HepG2 (cell line): ENCODE measurements at regions not wholly inside any gene's neighbourhood (a gene's known extent, or its start where the extent isn't known, plus 50 kb on each side); places are given as distances from the start of the nearest gene placed in this dataset.
A peak's percentile ranks its signal among the peaks of the same experiment; 100 is the strongest.

Experiments
- ATRX ChIP-seq: sonication (generic); formaldehyde crosslinking; IDR thresholded peaks from 2 replicates; pipeline ENCODE4 v1.4.0; 2020; ENCODE audit warnings: missing genetic modification reagents, borderline replicate concordance
- FOXA1 ChIP-seq, 2 experiments: fragments of 450-650 bp in 1 of 2; sonication (generic) in 1 of 2; formaldehyde crosslinking in 1 of 2; IDR thresholded peaks; 2 replicates each; pipeline versions ENCODE4 v1.4.0 to v1.6.1; 2016 to 2020; ENCODE audit warnings: missing genetic modification reagents in 1 of 2
- FOXA3 ChIP-seq: IDR thresholded peaks from 2 replicates; pipeline ENCODE4 v1.6.1; 2016; ENCODE audit warnings: missing genetic modification reagents, missing compliant biosample characterization
- GFI1 ChIP-seq: sonication (generic); formaldehyde crosslinking; IDR thresholded peaks from 2 replicates; pipeline ENCODE4 v1.5.0; 2020; ENCODE audit warnings: missing genetic modification reagents, mild to moderate bottlenecking, borderline replicate concordance
- GPN1 ChIP-seq: sonication (generic); formaldehyde crosslinking; IDR thresholded peaks from 2 replicates; pipeline ENCODE4 v1.5.1; 2020; ENCODE audit warnings: missing genetic modification reagents, borderline replicate concordance
- HHEX ChIP-seq: IDR thresholded peaks from 2 replicates; pipeline ENCODE4 v1.6.1; 2016; ENCODE audit warnings: control low read depth
- HIVEP1 ChIP-seq: sonication (generic); formaldehyde crosslinking; IDR thresholded peaks from 2 replicates; pipeline ENCODE4 v1.4.0; 2020; ENCODE audit warnings: mild to moderate bottlenecking, missing genetic modification reagents
- MYC ChIP-seq: sonication (generic); formaldehyde crosslinking; IDR thresholded peaks from 2 replicates; pipeline ENCODE4 v1.9.0; 2021; ENCODE audit warnings: missing genetic modification reagents, borderline replicate concordance
- NPAS2 ChIP-seq: sonication (generic); formaldehyde crosslinking; IDR thresholded peaks from 2 replicates; pipeline ENCODE4 v1.8.0; 2022; ENCODE audit warnings: mild to moderate bottlenecking, missing genetic modification reagents, borderline replicate concordance
- NR2F6 ChIP-seq, 2 experiments: IDR thresholded peaks; 2 replicates each; pipeline ENCODE4 v1.6.1; 2016; ENCODE audit warnings: antibody characterized with exemption in 1 of 2, mild to moderate bottlenecking in 1 of 2
- TOPORS ChIP-seq: sonication (generic); formaldehyde crosslinking; IDR thresholded peaks from 2 replicates; pipeline ENCODE4 v1.8.0; 2023; ENCODE audit warnings: mild to moderate bottlenecking, missing genetic modification reagents
- TSC22D2 ChIP-seq: sonication (generic); formaldehyde crosslinking; IDR thresholded peaks from 2 replicates; pipeline ENCODE4 v1.5.1; 2020; ENCODE audit warnings: missing genetic modification reagents, mild to moderate bottlenecking, borderline replicate concordance
- ZMYM2 ChIP-seq: sonication (generic); formaldehyde crosslinking; IDR thresholded peaks from 2 replicates; pipeline ENCODE4 v1.8.0; 2022; ENCODE audit warnings: mild to moderate bottlenecking, missing genetic modification reagents
- ZNF263 ChIP-seq: sonication (generic); formaldehyde crosslinking; IDR thresholded peaks from 2 replicates; pipeline ENCODE4 v1.4.0; 2020; ENCODE audit warnings: missing genetic modification reagents
- ZNF543 ChIP-seq: sonication (generic); formaldehyde crosslinking; IDR thresholded peaks from 2 replicates; pipeline ENCODE4 v1.4.0; 2020; ENCODE audit warnings: mild to moderate bottlenecking, missing genetic modification reagents
- ZNF550 ChIP-seq: sonication (generic); formaldehyde crosslinking; IDR thresholded peaks from 2 replicates; pipeline ENCODE4 v1.4.0; 2020; ENCODE audit warnings: mild to moderate bottlenecking, missing genetic modification reagents, borderline replicate concordance
- ZSCAN22 ChIP-seq: sonication (generic); formaldehyde crosslinking; IDR thresholded peaks from 2 replicates; pipeline ENCODE4 v1.4.0; 2020; ENCODE audit warnings: mild to moderate bottlenecking, missing genetic modification reagents
- TF ChIP-seq, protein P1 (sequence below): sonication (generic); formaldehyde crosslinking; IDR thresholded peaks from 2 replicates; pipeline ENCODE4 v1.8.0; 2022; ENCODE audit warnings: mild to moderate bottlenecking, missing genetic modification reagents
- TF ChIP-seq, protein P2 (sequence below): sonication (generic); formaldehyde crosslinking; IDR thresholded peaks from 2 replicates; pipeline ENCODE4 v1.5.0; 2020; ENCODE audit warnings: mild to moderate bottlenecking, missing genetic modification reagents
- TF ChIP-seq, protein P3 (sequence below): sonication (generic); formaldehyde crosslinking; IDR thresholded peaks from 2 replicates; pipeline ENCODE4 v1.4.0; 2020; ENCODE audit warnings: missing genetic modification reagents, low read depth, mild to moderate bottlenecking, borderline replicate concordance
- TF ChIP-seq, protein P4 (sequence below): sonication (generic); formaldehyde crosslinking; IDR thresholded peaks from 2 replicates; pipeline ENCODE4 v1.5.0; 2020; ENCODE audit warnings: missing genetic modification reagents
- TF ChIP-seq, protein P5 (sequence below): IDR thresholded peaks from 2 replicates; pipeline ENCODE4 v1.6.1; 2016; ENCODE audit warnings: control low read depth
- TF ChIP-seq, protein P6 (sequence below): IDR thresholded peaks from 2 replicates; pipeline ENCODE4 v1.6.1; 2016; ENCODE audit warnings: low read depth

DNA sequence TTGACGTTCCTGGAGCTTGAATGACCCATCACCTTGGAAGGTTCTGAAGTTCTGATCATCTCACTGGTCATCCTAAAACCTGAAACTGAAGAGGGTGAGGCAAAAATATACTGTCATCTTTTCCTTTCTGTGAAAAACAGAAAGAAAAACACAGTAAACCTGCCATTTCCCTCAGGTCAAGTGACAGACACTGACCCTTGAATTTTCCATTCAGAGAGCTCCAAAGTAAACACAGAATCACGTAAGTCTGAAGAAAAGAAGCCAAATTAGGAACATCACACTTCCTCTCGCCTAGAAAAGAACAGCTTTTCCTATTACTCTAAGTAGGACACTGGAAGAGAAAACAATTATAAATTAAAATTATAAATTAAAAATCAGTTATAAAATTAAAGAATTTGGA is 78.7 kb upstream of the TGFBR2 start (continued):
- TF ChIP-seq GPN1 (CRISPR knock-in tag) = no peak
- TF ChIP-seq GFI1 (CRISPR knock-in tag) = no peak
- no peak for TF ChIP-seq HHEX
- TF ChIP-seq ZNF543 (CRISPR knock-in tag) = no peak
- peak; percentile 69; the same call in 1 of the 2 replicates for TF ChIP-seq FOXA3 (CRISPR knock-in tag)
- TF ChIP-seq TOPORS (CRISPR knock-in tag) = no peak
- 0 out of 2 replicates have a peak, but pooled peaks have one; percentile 49 for TF ChIP-seq NR2F6 (IDR thresholded peaks at IDR 0.05)
- peak; percentile 28; the same call in 1 of the 2 replicates for TF ChIP-seq NR2F6 (CRISPR knock-in tag; IDR thresholded peaks at IDR 0.05)
- TF ChIP-seq ATRX (CRISPR knock-in tag) = no peak
- TF ChIP-seq HIVEP1 (CRISPR knock-in tag) = no peak
- no peak for TF ChIP-seq NPAS2 (CRISPR knock-in tag)
- TF ChIP-seq TSC22D2 (CRISPR knock-in tag) = no peak
- no peak for TF ChIP-seq FOXA1 (IDR thresholded peaks at IDR 0.05)
- TF ChIP-seq FOXA1 (CRISPR knock-in tag; IDR thresholded peaks at IDR 0.05) = peak; percentile 59; the same call in 1 of the 2 replicates
- TF ChIP-seq, protein P1, sequence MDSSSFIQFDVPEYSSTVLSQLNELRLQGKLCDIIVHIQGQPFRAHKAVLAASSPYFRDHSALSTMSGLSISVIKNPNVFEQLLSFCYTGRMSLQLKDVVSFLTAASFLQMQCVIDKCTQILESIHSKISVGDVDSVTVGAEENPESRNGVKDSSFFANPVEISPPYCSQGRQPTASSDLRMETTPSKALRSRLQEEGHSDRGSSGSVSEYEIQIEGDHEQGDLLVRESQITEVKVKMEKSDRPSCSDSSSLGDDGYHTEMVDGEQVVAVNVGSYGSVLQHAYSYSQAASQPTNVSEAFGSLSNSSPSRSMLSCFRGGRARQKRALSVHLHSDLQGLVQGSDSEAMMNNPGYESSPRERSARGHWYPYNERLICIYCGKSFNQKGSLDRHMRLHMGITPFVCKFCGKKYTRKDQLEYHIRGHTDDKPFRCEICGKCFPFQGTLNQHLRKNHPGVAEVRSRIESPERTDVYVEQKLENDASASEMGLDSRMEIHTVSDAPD (CRISPR knock-in tag) = no peak
- TF ChIP-seq MYC (CRISPR knock-in tag) = no peak
- TF ChIP-seq, protein P2, sequence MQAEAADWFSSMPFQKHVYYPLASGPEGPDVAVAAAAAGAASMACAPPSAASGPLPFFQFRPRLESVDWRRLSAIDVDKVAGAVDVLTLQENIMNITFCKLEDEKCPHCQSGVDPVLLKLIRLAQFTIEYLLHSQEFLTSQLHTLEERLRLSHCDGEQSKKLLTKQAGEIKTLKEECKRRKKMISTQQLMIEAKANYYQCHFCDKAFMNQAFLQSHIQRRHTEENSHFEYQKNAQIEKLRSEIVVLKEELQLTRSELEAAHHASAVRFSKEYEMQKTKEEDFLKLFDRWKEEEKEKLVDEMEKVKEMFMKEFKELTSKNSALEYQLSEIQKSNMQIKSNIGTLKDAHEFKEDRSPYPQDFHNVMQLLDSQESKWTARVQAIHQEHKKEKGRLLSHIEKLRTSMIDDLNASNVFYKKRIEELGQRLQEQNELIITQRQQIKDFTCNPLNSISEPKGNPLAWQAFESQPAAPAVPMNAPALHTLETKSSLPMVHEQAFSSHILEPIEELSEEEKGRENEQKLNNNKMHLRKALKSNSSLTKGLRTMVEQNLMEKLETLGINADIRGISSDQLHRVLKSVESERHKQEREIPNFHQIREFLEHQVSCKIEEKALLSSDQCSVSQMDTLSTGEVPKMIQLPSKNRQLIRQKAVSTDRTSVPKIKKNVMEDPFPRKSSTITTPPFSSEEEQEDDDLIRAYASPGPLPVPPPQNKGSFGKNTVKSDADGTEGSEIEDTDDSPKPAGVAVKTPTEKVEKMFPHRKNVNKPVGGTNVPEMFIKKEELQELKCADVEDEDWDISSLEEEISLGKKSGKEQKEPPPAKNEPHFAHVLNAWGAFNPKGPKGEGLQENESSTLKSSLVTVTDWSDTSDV (CRISPR knock-in tag) = no peak
- no peak for TF ChIP-seq ZNF263 (CRISPR knock-in tag)
- TF ChIP-seq, protein P3, sequence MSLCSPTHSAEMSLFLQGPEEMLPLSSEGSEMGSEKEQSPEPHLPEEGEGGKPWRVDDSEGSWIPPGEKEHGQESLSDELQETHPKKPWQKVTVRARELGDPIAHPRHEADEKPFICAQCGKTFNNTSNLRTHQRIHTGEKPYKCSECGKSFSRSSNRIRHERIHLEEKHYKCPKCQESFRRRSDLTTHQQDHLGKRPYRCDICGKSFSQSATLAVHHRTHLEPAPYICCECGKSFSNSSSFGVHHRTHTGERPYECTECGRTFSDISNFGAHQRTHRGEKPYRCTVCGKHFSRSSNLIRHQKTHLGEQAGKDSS = no peak
- no peak for TF ChIP-seq ZNF550 (CRISPR knock-in tag)
- TF ChIP-seq, protein P4, sequence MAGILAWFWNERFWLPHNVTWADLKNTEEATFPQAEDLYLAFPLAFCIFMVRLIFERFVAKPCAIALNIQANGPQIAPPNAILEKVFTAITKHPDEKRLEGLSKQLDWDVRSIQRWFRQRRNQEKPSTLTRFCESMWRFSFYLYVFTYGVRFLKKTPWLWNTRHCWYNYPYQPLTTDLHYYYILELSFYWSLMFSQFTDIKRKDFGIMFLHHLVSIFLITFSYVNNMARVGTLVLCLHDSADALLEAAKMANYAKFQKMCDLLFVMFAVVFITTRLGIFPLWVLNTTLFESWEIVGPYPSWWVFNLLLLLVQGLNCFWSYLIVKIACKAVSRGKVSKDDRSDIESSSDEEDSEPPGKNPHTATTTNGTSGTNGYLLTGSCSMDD = no peak
- TF ChIP-seq ZMYM2 (CRISPR knock-in tag) = no peak
- TF ChIP-seq, protein P5, sequence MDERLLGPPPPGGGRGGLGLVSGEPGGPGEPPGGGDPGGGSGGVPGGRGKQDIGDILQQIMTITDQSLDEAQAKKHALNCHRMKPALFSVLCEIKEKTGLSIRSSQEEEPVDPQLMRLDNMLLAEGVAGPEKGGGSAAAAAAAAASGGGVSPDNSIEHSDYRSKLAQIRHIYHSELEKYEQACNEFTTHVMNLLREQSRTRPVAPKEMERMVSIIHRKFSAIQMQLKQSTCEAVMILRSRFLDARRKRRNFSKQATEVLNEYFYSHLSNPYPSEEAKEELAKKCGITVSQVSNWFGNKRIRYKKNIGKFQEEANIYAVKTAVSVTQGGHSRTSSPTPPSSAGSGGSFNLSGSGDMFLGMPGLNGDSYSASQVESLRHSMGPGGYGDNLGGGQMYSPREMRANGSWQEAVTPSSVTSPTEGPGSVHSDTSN (CRISPR knock-in tag) = no peak
- no peak for TF ChIP-seq ZSCAN22
- TF ChIP-seq, protein P6, sequence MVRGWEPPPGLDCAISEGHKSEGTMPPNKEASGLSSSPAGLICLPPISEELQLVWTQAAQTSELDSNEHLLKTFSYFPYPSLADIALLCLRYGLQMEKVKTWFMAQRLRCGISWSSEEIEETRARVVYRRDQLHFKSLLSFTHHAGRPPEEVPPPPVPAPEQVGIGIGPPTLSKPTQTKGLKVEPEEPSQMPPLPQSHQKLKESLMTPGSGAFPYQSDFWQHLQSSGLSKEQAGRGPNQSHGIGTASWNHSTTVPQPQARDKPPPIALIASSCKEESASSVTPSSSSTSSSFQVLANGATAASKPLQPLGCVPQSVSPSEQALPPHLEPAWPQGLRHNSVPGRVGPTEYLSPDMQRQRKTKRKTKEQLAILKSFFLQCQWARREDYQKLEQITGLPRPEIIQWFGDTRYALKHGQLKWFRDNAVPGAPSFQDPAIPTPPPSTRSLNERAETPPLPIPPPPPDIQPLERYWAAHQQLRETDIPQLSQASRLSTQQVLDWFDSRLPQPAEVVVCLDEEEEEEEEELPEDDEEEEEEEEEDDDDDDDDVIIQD (CRISPR knock-in tag) = peak; percentile 65; the same call in 1 of the 2 replicates
